ENCODE measurements at regions not wholly inside any gene's neighbourhood (a gene's known extent, or its start where the extent isn't known, plus 50 kb on each side); places are given as distances from the start of the nearest gene placed in this dataset.
"Not testable (repeated sequence)": the region's sequence is repeated elsewhere in the genome, so short reads cannot be mapped to it uniquely, and the experiment has no call there.

GRCh38 chr4:112838015-112838414 is 201.1 kb downstream of the LARP7 start:
- ATAC-seq, DNase-seq: not testable (repeated sequence)
- intact Hi-C loops (cut with DNase I), result loop anchor here in 1 of 2 donors (2.0 kb wide), 1 partner anchor 15 kb away; no protein-coding TSS in a partner anchor

GRCh38 chr4:112840061-112840460 is 203.1 kb downstream of the LARP7 start:
- ATAC-seq, result no peak
- DNase-seq, result no peak
- intact Hi-C loops (cut with DNase I), result no loop called here

- DNase-seq (no peak), ATAC-seq (no peak)
- intact Hi-C loops (cut with DNase I), result no loop called here
These were observed 203.7 kb downstream of the LARP7 start for GRCh38 chr4:112840619-112841018.

DNA sequence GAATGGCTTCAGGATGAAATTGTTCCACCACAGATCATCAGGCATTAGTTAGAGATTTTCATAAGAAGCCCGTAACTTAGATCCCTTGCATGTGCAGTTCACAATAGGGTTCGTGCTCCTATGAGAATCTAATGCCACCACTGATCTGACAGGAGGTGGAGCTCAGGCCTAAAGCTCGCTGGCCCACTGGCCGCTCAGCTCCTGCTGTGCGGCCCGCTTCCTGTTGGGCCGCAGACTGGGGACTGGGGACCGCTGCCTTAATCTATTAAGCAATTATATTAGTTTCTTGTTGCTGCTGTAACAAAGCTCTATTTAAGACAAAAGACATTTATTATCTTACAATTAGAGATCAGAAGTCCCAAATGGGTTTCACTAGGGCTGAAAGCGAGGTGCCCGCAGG is 205.6 kb downstream of the LARP7 start:
- intact Hi-C loops (cut with DNase I), result no loop called here
- ATAC-seq (no peak), DNase-seq (no peak)

DNA sequence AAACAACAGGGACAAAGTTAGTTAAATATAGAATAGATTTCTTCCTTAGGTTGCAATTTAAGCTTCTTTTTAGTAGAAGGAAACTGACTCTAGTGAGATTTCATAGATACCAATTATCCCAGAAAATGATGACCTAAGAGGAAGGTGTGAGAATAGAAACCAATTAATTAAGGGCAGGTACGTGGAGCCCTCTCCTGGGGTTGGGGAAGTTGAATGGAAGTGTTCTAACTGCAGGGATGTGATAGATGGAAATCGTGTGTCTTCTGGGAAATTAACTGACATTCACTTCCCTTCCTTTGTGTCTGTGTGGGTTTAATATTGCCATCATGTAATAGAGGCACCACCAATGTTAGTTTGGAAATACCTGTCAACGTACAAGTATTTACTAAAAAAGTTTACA is 204.1 kb upstream of the ANK2 start:
- intact Hi-C loops (cut with DNase I), result no loop called here
- DNase-seq, result no peak
- ATAC-seq, result no peak

DNA sequence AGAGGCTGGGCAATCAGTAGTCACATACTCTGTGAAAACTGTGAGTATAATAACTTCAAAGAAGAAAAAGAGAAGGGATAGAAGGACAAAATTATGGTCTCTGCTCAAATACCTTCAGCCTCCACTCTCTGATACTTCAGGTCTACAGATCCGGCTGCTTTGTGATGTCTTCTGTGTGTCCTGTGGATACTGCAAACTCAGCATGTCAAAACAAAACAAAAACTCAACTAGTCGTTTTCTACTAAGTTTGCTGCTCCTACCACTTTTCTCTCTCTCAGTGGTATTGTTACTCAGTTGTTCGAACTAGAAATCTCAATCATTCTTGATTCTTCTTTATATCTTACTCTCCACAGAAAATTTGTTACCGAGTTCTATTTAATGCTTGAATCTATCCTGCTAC is 202.4 kb upstream of the ANK2 start:
- DNase-seq (no peak), ATAC-seq (no peak)
- intact Hi-C loops (cut with DNase I), result no loop called here

DNA sequence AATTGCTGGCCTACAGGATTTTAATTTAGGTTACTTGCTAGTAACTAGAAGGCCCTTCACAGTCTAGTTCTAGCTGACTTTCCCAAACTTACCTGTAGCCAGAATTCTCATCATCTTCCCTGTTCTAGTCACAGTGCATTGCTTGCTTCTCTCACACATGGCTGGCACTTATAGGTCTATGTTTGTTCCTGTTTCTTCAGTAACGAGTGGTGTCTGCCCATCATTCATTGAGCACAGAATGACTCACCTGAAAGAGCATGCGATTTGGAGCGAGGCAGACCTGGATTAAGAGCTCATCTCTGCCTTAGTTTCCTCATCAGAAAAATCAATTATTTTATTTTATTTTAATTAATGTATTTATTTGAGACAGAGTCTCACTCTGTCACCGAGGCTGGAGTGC is 201.7 kb upstream of the ANK2 start:
- DNase-seq (no peak), ATAC-seq (no peak)
- intact Hi-C loops (cut with DNase I), result no loop called here

DNA sequence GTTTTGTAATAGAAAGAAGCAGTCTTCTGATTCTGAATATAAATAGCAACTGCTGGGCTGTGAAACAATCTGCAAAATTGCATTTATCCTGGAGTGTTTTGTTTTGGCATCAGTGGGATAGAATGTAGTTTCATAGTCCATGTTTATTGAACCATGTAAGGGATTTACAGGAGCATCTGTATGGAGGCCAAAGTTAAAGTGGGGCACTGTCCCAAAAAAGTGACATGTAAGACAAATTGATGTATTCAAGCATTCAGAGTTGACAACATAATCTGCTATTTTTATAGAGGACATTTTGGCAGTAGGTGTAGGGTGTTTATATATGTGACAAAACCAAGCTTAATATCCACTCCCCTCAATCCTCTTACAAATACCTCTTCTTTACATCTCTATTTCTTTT is 200.5 kb upstream of the ANK2 start:
- intact Hi-C loops (cut with DNase I), result no loop called here
- ATAC-seq, result no peak
- DNase-seq, result no peak

GRCh38 chr4:112852601-112853000 is 196.9 kb upstream of the ANK2 start:
- intact Hi-C loops (cut with DNase I), result no loop called here
- ATAC-seq, result no peak

GRCh38 chr4:112853662-112854256 is 195.7 kb upstream of the ANK2 start:
- DNase-seq, result no peak

More at GRCh38 chr4:112852601-112853000, 196.9 kb upstream of the ANK2 start:
- no peak for DNase-seq

GRCh38 chr4:112854420-112854819 is 195.0 kb upstream of the ANK2 start:
- intact Hi-C loops (cut with DNase I), result no loop called here
- DNase-seq (no peak), ATAC-seq (no peak)

More at GRCh38 chr4:112853662-112854256, 195.7 kb upstream of the ANK2 start:
- no peak for ATAC-seq
- intact Hi-C loops (cut with DNase I), result no loop called here

DNA sequence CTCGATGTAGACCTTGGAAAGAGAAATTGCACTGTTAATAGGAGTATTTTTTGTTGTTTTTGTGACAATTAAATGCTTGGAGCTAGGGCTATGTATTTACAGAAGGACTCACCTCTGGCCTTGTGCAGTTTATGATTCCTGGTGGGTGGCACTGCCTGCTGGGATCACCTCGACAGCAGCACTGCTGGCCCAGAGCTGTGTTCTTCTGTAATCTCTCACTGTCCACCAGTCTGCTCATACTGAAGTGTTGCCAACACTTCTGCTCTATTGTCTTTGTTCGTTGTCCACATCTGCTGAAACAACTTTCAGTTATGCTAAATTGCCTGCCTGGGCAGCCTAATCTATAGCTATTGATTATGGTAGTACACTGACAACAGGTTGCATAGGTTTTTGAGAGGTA is 194.4 kb upstream of the ANK2 start:
- no peak for DNase-seq
- peak; percentile 59 to 69 for ATAC-seq
- intact Hi-C loops (cut with DNase I), result no loop called here

- ATAC-seq, result peak in 1 of 2 donors; percentile 94
- no peak for DNase-seq
- intact Hi-C loops (cut with DNase I), result no loop called here
These were observed 192.0 kb upstream of the ANK2 start for GRCh38 chr4:112857461-112857860.

GRCh38 chr4:112858751-112859150 is 190.7 kb upstream of the ANK2 start:
- intact Hi-C loops (cut with DNase I), result no loop called here
- ATAC-seq (no peak), DNase-seq (no peak)

GRCh38 chr4:112859456-112860184 is 189.8 kb upstream of the ANK2 start:
- ATAC-seq (no peak), DNase-seq (no peak)
- intact Hi-C loops (cut with DNase I), result no loop called here

GRCh38 chr4:112860830-112861690 is 188.4 kb upstream of the ANK2 start:
- intact Hi-C loops (cut with DNase I), result no loop called here
- DNase-seq (no peak), ATAC-seq (no peak)

DNA sequence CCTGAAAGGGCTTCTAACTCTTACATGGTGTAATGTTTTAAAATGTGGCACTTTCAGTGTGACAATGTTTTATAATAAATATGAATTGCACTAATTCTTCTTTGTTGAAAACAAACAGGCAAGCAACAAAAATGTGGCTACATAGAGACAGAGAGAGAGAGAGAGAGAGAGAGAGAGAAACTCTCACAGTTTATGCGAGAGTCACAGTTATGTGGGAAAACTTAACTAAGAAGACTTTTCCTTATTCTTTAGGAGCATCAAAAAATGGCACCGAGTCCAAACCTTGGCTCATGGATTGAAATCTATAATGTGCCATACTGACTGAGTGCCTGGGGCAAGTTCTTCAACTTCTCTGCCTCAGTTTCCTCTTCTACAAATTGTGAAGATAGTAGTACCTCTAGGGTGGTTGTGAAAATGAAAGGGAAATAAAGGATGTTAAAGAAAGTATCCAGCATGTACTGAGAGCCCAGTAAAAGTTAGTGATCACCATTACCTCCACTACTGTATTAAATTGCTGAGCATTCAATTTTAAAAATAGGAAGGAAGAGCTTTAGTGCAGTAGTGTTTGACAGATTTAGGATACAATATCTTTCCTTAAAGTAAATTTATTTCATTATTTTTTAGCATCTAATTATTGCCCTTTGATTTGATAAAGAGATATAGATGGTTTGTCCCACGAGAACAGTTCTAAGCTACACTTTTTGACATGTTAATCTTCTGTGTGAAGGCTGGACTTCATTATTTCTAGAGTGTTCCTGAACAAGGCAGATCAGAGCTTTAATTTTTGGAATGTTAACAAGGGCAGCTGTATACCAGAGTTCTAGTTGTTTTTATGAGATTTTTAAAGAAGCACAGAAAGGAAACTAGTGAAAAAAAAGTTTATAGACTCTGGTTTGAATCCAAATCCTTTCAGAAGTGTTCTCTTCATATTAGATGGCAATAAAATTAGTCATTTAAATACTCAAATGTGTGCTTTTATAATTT is 187.5 kb upstream of the ANK2 start:
- intact Hi-C loops (cut with DNase I), result no loop called here
- DNase-seq (no peak), ATAC-seq (no peak)

DNA sequence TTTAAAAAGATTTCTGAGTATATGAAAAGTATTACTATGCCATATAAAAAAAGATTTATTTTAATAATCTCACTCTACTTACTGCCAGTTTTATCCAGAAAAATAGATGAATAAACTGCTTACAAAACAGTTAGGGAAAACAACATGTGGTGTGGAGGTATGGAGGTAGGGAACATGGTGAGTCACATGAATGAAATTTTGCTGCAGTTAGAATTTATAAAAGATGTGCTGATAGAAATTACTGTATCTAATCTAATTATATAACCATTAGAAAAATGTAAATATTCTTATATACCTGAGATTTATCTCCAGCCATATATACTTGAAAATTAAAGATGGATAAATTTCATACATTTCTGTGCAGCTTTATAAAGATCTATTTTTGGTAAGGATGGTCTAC is 184.0 kb upstream of the ANK2 start:
- no peak for ATAC-seq
- DNase-seq, result no peak
- intact Hi-C loops (cut with DNase I), result no loop called here

DNA sequence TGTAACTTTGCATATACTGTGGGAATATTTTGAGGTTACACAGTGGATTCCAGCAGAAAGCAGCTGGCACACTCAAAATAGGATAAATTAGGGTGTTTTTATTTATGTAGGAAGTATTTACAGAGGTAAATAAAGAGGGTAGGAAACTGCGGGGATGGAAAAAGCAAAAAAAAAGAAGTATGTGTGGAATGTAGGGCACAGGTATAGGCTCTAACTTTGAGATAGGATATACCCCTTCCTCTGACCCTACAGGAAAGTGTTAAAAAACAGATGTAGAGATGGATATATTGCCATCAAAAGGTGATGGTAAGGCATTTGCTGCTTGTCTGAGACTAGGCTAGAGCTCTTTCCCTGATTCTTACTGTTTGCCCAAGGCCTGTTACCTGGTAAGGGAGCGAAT is 173.1 kb upstream of the ANK2 start:
- intact Hi-C loops (cut with DNase I), result no loop called here
- DNase-seq, result no peak
- no peak for ATAC-seq

All from left cardiac atrium (tissue), 4 donors.